GM13976 (cell line): ENCODE measurements at regions not wholly inside any gene's neighbourhood (a gene's known extent, or its start where the extent isn't known, plus 50 kb on each side); places are given as distances from the start of the nearest gene placed in this dataset.

ENCODE experiments used
- DNase-seq: peaks from one replicate; pipeline ENCODE4 v3.0.0; 2012; ENCODE audit warnings: low spot score
- CTCF ChIP-seq: IDR thresholded peaks from 2 replicates; pipeline ENCODE4 v1.5.1; 2012; ENCODE audit warnings: borderline replicate concordance, mild to moderate bottlenecking; ENCODE audit not compliant: insufficient read depth; ENCODE audit errors: extremely low read depth, missing control alignments, control extremely low read depth
- in situ Hi-C: fragments of 300-500 bp; cut with MboI; formaldehyde crosslinking; loops from one replicate; pipeline ENCODE4 v1.12.0; 2022; ENCODE audit warnings: low sequenced_read_pairs, mixed read lengths, inconsistent platforms; ENCODE audit not compliant: unreplicated experiment

GRCh38 chr10:33455029-33455428 lies 120.6 kb upstream of the NRP1 start:
- no peak for TF ChIP-seq CTCF
- no peak for DNase-seq
- in situ Hi-C loops, result no loop called here

GRCh38 chr10:33454554-33454953 lies 120.1 kb upstream of the NRP1 start:
- in situ Hi-C loops, result no loop called here
- no peak for DNase-seq
- no peak for TF ChIP-seq CTCF

- in situ Hi-C loops, result no loop called here
- no peak for DNase-seq
- no peak for TF ChIP-seq CTCF
Measured at GRCh38 chr10:33453081-33454025, 118.9 kb upstream of the NRP1 start.

- DNase-seq, result no peak
- no peak for TF ChIP-seq CTCF
- in situ Hi-C loops, result no loop called here
Measured at GRCh38 chr10:33448421-33449140, 114.1 kb upstream of the NRP1 start.

GRCh38 chr10:33441561-33441960 lies 107.1 kb upstream of the NRP1 start:
- DNase-seq, result no peak
- no peak for TF ChIP-seq CTCF
- in situ Hi-C loops, result no loop called here

GRCh38 chr10:33434933-33435332 lies 100.5 kb upstream of the NRP1 start:
- no peak for TF ChIP-seq CTCF
- in situ Hi-C loops, result no loop called here
- DNase-seq, result no peak
